ENCODE measurements at regions not wholly inside any gene's neighbourhood (a gene's known extent, or its start where the extent isn't known, plus 50 kb on each side); places are given as distances from the start of the nearest gene placed in this dataset.

GRCh38 chr1:164165466-164165865, 393.5 kb upstream of the PBX1 start:
- H4K20me1 ChIP-seq (replicated peaks; ENCODE audit: control insufficient read depth, insufficient read depth, low read length), result no peaks in the 10 kb centered on the region
- no peaks in the 10 kb centered on the region for H3K9me1 ChIP-seq (ENCODE audit: control insufficient read depth, insufficient read depth, low read length)
- DNase-seq (ENCODE audit: extremely low read depth in 1 of 4, low spot score in 3 of 4), result no peak
- intact Hi-C loops (cut with micrococcal nuclease) (no loop called here), in situ Hi-C loops (cut with MboI) (no loop called here)
- no peak overlapping the region for H3K27ac ChIP-seq (ENCODE audit: extremely low read depth, low read depth, low read length)
- no peaks in the 10 kb centered on the region for H3K27me3 ChIP-seq (ENCODE audit: control insufficient read depth in 2 of 2, insufficient read depth in 2 of 2, low read length in 2 of 2)
- H3K4me2 ChIP-seq (ENCODE audit: insufficient read depth, low read length), result no peak overlapping the region
- no peak for ATAC-seq
- no peak overlapping the region for H3K4me3 ChIP-seq
- POLR2A ChIA-PET, result no interaction called here
- H3K9ac ChIP-seq (ENCODE audit: insufficient read depth in 1 of 2, low read depth in 2 of 2, low read length in 2 of 2), result no peak overlapping the region
- H2AFZ ChIP-seq (ENCODE audit: low read depth, low read length), result no peak overlapping the region
- no peaks in the 10 kb centered on the region for H3K36me3 ChIP-seq (ENCODE audit: control insufficient read depth, insufficient read depth, low read length)
- H3K4me1 ChIP-seq (replicated peaks in 1 of 2; ENCODE audit: control insufficient read depth in 2 of 2, insufficient read depth in 2 of 2, low read length in 2 of 2), result no peaks in the 10 kb centered on the region
- no peak for FAIRE-seq
- 0 out of 2 replicates have a peak, but pooled peaks cover 2% of the 10 kb centered on the region for H3K9me3 ChIP-seq (replicated peaks; ENCODE audit: control insufficient read depth, insufficient read depth, low read depth, low read length)
- CTCF ChIA-PET (ENCODE audit: low intra/inter-chr PET ratio), result no interaction called here
- 2% methylated on average over 2 of the region's 2 CpGs for WGBS (ENCODE audit: insufficient coverage, low coverage, missing lambda C conversion rate)
- BruUV-seq (replicated peaks), result no TSS peak
- H3K79me2 ChIP-seq (ENCODE audit: control insufficient read depth, insufficient read depth, low read length), result no peaks in the 10 kb centered on the region
- TF ChIP-seq ZNF57 (CRISPR knock-in tag; IDR thresholded peaks at IDR 0.05) (no peak), ZNF407 (IDR thresholded peaks at IDR 0.05; ENCODE audit: low read depth) (no peak), ZNF318 (IDR thresholded peaks at IDR 0.05; ENCODE audit: borderline replicate concordance in 1 of 2, low read depth in 1 of 2) (no peak), ZFX (CRISPR knock-in tag; IDR thresholded peaks at IDR 0.05) (no peak), NCOA2 (IDR thresholded peaks at IDR 0.05; ENCODE audit: partially characterized antibody in 2 of 2) (no peak), POLR2AphosphoS2 (IDR thresholded peaks at IDR 0.05; ENCODE audit: low read length) (no peak), TCFL5 (CRISPR knock-in tag; conservative IDR thresholded peaks at IDR 0.05) (no peak)

Data from K562 (cell line).